IPS-NIHi7 (cell line): ENCODE measurements at regions not wholly inside any gene's neighbourhood (a gene's known extent, or its start where the extent isn't known, plus 50 kb on each side); places are given as distances from the start of the nearest gene placed in this dataset.
A peak's percentile ranks its signal among the peaks of the same experiment; 100 is the strongest.
"Not testable (repeated sequence)": the region's sequence is repeated elsewhere in the genome, so short reads cannot be mapped to it uniquely, and the experiment has no call there.

Experiments used
- DNase-seq: peaks from one replicate; pipeline ENCODE4 v3.0.0; 2012; ENCODE audit warnings: mixed read lengths; ENCODE audit errors: extremely low spot score

DNA sequence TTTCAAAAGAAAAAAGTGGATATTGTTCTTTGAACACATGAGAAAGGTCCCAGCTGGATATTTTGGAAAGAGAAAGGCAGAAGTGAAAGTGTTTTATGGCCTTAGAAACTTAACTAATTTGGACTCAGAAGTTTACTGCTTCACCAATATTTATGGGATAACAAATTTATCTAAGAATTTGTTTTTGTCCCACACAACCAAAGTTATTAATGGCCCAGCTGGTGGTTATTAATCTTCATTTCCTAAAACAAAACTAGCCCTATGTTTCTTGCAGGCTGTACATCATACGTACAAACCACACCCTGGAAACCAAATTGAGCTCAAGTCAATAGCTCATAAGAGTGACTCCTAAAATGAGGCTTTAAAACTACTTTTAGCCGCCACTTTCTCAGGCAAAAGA is 372.9 kb upstream of the LMCD1 start:
- no peak for DNase-seq

DNA sequence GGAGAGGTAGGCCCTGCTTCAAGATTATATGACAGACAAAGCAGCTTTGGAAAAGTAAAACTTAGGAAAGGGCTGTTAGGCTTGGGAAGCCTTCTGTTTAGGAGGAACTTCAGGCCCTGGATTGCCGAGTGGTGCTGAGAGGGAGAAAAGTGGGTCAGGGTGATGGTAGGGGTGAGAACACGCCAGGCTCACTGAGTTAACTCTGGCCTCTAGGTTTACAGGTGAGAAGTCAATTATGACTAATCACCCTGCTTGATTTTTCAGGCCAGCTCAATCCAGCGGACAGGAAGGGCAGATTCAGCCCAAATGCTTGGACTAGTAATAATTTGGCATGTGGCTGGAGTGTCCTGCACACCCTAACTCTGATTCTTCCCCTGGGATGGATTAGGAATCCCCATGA is 365.1 kb upstream of the LMCD1 start:
- DNase-seq = no peak

DNA sequence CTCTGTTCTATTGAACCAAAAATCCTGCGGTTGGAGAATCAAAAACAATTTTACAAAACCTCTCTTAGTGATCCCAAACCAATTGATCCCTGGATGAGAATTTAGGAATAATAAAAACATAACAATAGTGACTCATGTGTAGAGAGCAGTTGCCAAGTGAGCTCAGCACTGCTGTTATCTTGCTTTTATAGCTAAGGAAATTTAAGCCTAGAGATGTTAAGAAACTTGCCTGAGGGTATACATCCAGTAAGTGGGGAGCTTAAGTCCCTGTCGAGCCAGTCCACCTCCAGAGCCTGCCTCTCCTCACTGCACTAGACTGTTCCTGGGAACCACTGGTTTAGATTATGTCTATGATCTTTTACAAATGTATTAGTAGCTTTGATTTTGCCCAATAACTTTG is 358.4 kb upstream of the LMCD1 start:
- no peak for DNase-seq

DNA sequence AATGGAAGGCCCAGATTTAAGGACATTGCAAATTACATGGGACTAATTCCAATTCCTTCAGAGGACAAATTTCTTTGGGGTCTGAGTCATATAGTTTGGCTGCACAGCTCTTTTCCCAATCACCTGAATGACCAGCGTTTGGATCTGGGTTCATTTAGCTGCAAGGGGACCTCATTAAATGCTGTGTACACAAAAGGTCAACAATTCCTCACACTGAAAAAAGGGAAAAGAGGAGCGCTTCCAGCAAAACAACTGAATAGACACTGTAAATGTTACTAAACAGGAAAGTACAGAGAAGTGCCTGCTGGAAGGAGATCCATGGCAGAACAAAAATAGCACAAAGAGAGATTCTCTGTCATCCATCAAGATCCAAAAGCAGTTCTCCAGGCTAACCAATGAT is 356.0 kb upstream of the LMCD1 start:
- no peak for DNase-seq

DNA sequence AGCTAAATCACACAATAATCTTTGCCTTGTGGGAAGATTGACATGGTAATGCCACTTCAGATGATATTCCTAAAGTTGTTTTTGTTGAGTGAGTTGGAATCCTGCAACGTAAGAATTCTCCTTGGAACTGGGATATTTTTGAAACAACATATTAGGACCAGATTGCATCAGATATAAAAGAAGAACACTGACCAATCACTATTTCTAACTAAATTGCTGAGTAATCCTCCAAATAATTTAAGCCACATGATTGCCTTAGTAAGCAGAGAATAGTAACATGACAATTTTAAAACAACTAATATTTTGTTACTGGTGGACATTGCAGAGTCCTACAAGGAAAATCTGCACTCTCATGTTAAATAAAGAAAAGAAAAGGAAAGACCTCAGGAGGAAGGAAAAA is 353.9 kb upstream of the LMCD1 start:
- DNase-seq = no peak

DNA sequence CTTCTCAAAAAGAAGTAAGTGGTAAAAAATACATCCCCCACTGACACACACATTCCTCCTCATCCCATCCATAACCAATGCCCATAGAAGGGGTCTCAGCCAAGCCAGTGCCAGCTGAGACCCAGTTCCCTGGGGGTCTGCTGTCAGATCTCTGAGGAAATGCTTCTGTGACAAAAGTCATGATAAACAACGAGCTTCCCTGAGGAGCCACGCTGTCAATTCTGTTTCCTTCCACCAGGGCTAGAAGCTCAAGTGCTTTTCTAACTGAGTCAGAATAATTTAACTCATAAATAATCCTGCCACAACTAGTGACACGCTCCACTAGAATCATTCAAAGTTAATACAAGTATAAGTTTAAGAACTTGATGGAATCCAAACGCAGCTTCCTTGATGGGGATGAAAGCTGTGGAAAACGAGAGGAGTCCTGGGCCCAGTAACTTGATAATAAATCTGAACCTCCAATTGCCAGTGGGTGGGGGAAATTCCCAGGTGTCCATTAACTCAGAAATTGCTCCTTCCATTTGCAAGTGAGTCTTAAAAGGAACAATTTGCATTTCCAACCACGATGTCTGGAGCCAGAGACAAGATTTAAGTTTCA is 348.7 kb upstream of the LMCD1 start:
- DNase-seq = peak; percentile 19

DNA sequence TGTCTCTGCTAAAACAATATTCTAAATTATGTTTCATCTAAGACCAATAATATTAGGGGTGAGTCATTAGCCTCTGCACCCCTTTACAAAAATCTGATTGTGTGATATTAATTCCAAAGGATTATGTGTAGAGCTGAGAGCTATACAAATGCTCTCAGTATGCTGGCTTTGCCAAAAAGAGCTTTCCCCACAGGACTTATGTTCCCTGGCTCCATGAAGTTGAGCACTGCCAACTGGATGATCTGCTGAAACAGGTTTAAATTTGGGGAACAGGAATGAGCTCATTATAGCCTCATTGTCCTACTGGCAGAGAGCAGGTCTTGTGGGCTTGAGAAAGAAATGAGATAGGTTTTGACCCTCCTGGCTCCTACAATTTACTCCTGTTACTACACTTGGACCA is 347.8 kb upstream of the LMCD1 start:
- DNase-seq = no peak

DNA sequence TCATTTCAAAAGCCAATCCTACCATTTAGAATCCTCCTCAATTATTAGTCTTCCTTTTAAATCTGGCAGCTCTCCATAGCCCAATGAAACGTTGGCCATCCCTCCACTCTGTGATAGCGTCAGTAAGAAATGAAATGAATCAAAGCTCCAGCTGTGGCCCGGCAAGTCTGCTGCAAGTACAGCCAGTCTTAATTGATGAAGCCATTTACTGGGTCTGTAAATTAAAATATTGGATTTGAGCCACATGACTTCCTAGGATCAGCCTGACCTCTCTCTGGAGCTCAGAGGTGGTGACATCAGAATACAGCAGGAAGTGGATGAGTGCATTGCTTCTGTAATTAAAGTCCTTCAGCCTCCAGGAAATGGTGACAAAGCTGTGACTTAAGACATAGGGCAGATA is 347.0 kb upstream of the LMCD1 start:
- no peak for DNase-seq

DNA sequence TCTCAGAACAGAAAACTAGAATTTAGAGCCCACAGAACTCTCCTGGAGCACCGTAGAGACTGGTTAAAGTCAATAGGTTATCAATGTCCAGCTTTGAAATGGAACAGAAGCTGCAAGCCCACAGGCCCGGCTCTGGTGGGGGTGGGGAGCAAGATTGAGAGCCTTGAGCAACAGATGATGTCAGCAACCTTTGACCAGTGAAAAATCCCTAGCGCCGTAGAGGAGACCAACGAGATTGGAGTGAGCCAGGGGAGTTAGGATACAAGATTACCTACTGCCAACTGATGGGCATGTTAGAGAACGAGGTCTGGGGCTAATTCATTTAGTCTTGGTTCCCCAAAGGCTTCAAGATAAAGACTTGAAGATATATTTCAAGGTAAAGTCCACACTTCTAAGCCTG is 345.5 kb upstream of the LMCD1 start:
- no peak for DNase-seq

DNA sequence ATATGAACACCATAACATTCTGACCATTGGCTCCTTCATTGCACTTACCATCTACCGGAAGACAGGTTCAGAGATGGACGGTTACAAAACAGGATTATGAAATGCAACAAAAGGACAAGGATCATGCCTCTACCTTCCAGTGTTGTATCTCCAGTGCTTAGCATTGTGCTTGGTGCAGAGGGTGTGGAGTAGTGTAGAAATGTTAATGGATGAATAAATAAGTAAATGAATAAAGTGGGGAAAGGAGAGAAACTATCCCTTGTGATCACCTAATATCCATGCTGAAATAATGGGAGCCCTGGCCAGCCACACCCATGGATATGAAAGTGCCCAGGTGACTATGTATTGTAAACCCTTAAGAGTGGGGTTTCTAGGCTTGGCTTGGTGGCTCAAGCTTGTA is 344.8 kb upstream of the LMCD1 start:
- no peak for DNase-seq

DNA sequence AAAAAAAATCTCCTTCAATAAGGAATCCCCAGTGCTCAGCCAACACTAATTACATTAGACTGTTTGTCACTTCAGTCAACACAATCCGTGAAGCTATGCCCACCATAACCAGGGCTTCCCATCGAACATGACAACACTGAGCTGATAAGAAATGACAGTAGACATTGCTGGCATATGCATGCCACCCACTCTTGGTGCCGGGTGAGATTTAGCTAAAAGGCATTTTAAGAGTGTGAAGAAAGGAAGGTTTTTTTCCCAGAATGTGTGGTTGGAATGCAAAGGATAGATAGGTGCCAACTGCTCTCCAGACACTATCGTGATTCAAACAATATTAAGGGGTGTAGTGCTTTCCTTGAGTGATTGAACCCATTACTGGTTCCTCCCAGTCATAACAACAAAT is 344.0 kb upstream of the LMCD1 start:
- DNase-seq = no peak

DNA sequence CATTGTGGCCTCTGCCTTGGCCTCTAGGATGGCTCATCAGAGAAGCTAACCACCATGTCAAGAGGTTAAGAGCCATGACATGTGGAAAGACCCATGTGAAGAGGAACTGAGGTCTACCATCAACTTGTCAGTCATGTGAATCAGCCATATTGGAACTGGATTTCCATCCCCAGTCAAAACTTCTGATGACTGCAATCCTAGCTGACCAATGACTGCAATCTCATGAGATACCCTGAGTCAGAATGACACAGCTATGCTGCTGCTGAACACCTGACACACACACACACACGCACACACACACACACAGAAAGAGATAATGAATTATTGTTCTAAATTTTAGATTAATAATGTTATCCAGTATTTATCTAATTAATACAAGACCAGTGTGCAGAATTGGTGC is 337.5 kb upstream of the LMCD1 start:
- DNase-seq = no peak

DNA sequence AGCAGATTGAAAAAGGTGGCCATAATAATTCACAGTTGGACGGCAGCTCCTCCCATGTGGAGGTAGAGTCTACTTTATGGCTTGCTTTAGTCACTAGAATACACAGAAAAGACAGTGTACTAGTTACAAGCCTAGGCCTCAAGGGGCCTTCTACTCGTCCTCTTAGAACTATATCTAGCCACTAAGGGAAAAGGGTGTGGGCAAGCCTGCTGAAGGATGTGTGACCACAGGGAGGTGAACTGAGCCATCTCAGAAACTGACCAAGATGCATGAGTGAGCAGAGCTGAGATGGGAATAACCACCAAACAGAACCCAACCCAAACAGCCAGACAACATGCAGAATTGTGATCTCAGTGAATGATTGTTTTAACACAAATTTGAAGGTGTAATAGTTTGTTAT is 335.6 kb upstream of the LMCD1 start:
- no peak for DNase-seq

DNA sequence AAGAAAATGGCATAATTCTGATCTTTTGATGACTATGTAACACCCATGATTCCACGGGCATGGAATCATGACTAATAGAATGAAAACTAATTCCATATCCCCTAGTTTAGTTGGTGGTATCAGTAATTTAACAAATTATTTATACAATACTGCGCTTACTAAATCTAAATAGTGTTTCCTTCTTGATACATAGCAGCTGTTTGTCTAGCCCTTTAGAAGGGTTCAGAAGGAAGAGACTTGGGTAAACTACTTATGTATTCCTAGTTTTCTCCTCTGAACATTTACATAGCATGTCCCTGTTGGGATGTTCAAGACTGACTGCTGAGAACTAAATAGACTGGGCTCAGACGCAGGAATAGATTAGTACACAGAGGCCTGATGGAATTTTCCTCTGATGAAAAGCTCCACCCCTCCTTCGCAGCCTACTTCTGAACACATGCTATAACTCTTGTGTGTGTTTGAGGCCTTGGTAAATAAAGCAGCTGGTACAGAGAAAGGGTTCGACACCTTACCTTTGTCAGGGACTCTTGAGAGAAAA is 330.6 kb upstream of the LMCD1 start:
- DNase-seq = no peak

DNA sequence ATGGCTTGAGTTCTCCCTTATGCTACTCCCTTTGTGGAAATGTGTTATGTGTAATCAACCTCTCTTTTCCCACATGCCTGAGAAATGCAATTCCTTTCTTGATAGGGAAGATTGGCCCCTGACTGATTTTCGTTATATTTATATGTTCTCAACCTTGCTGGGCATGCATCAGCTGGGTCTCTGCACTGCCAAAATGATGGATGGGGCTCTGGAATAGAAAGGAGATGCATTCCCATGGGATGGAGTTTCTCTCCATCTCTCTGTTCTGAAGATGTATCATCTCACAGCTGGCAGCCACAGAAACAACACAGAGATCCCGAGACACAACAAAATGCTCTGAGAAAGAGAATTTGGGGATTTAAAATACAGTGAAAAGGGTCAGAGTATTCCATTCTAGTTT is 327.7 kb upstream of the LMCD1 start:
- DNase-seq = no peak

DNA sequence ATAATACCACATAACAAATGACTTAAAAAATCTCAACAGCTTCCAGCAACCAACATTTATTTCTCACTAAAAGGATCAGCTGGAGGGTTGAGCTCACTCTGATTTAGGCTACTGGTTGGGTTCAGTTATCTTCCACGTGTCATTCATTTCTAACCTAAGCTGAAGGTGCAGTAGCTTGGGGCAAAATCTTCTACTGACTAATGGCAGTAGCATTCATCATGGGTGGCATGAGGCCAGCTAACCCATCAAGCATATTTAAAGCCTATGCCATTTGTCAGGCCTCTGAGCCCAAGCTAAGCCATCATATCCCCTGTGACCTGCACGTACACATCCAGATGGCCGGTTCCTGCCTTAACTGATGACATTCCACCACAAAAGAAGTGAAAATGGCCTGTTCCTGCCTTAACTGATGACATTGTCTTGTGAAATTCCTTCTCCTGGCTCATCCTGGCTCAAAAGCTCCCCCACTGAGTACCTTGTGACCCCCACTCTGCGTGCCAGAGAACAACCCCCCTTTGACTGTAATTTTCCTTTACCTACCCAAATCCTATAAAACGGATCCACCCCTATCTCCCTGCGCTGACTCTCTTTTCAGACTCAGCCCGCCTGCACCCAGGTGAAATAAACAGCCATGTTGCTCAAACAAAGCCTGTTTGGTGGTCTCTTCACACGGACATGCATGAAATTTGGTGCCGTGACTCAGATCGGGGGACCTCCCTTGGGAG is 324.7 kb upstream of the LMCD1 start:
- DNase-seq = not testable (repeated sequence)

DNA sequence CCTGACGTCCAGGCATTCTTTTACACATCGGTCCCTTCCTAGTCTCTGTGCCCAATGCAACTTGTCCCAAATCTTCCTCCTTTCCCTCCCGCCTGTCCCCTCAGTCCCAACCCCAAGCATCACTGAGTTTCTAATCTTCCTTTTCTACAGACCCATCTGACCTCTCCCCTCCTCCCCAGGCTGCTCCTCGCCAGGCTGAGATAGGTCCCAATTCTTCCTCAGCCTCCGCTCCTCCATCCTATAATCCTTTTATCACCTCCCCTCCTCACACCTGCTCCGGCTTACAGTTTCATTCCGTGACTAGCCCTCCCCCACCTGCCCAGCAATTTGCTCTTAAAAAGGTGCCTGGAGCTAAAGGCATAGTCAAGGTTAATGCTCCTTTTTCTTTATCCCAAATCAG is 323.1 kb upstream of the LMCD1 start:
- not testable (repeated sequence) for DNase-seq

DNA sequence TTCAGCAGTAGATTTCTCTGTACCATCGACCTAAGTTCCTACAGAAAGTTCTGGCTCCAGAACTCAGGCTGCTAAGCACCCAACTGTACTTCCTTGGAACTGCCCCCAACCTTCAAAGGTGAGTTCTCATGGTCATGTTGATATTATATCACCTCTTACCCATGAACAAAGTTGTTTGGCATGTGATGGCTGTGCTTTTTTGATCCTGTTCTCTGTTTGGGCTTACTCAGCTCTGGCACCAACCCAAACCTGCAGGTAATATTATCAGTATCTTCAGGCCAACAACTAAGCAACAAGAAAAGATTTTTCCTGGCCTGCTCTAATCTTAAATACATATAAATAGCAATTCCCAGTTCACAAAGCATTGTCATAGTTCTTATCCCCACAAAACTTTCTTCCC is 318.7 kb upstream of the LMCD1 start:
- no peak for DNase-seq

DNA sequence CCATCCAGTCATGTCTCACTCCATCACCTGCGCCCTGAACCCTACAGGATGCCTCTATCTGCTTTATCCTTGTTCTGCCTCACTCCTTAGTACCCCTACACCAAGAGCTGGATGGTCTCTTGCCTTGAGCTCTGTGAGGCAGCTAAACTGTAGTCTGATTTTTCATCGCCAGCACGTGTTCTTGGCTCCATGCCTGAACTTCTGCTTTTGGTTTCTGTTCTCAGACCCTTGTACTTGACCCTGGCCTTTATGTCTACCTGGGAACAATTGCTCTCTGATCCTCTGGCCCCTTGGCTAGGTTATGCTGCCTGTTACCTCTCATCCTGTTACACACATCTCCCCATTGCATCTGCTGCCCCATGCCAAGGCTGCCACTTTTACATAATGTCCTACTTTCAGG is 318.0 kb upstream of the LMCD1 start:
- no peak for DNase-seq

DNA sequence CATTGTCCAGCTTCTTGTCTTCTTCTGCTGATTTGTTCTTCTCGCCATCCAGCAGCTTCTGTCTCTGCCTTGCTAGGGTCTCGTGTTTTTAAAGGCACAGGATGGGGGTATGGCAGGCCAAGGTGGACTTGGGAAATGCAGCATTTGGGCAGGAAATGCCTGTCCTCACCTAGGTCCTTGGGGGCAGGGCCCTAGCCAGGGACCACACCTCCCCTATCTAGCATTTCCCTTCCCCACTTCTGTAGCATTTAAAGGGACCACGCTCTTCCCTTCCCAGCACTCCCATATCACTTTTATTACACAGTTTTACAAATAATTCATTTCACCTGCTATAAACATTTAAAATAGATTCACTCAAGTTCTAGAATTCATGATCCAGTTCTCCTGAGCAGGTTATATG is 315.4 kb upstream of the LMCD1 start:
- no peak for DNase-seq

DNA sequence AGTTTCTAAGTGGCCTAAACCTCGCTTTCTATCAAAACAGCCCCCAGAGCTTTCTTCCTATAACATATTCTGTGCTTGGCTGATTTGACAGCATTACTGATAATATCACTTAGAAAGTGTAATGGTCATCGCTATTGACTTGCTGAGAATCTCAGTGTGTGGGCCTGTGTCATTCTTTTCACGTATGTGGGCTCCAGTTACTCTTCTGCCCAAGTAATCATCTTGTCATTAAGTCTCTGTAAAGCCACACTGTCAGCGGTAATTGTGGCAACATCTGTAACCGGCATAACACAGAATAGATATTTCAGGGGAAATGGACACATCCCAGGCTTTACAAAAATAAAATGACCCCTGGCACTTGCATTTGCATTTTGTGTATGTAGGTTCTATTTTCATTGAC is 313.6 kb upstream of the LMCD1 start:
- DNase-seq = no peak

DNA sequence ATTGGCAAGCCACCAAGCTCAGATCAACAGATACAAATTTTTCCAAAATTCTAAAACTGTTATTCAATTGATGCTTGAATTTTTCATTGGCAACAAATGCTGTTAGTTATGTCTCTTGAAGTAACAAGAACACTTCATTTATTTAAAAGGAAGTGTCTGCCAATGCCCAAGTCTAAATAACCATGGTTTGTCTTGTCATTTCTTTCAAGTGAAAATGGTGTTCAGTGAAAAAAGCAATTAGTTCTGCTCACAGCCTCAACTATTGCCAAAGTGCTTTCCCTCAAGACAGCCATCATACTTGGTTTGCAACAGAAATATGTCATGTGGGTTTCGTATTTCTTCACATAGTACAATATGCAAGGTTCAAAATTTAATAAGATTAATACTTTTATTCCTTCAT is 312.6 kb upstream of the LMCD1 start:
- no peak for DNase-seq

DNA sequence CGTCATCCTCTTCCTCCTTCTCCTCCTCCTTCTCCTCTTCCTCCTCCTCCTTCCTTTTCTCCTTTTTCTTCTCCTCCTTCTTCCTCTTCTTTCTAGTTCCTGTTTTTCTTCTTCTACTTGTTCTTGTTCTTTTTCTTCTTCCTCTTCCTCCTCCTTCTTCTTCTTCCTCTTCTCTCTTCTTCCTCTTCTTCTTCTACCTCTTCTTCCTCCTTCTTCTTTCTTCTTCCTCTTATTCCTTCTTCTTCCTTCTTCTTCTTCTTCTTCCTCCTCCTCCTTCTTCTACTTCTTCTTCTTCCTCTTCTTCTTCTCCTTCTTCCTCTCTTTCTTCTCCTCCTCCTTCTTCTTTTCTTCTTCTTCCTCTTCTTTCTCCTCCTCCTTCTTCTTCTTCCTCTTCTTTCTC is 310.2 kb upstream of the LMCD1 start:
- no peak for DNase-seq

DNA sequence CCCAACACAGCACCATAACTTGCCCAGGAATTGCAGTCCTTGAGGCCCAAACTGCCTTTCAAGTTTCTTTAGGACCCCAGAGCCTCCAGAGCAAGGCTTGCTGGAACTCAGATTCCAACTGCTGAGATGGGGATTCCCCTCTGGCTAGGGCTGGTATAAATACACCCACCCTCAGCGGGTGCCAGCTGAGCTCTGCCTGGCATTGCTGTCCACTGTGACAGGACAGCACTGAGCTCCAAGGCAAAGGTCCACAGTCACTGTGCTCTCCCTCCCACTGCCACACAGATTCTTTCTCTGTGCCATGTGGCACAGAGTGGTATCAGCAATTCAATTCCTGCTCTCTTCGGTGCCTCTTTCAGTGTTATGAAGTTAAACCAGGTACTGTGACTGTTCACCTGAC is 304.2 kb upstream of the LMCD1 start:
- DNase-seq = no peak
